Mesendoderm (in vitro differentiated cells): ENCODE measurements at regions not wholly inside any gene's neighbourhood (a gene's known extent, or its start where the extent isn't known, plus 50 kb on each side); places are given as distances from the start of the nearest gene placed in this dataset.

ENCODE experiments used
- DNase-seq: peaks from one replicate; pipeline ENCODE4 v3.0.0; 2013
- H2AK5ac ChIP-seq: 2 replicates; pipeline ENCODE4 v1.6.1; 2013; ENCODE audit warnings: low read length, inconsistent platforms
- H2BK120ac ChIP-seq: 2 replicates; pipeline ENCODE4 v1.6.1; 2013; ENCODE audit warnings: low read depth, mild to moderate bottlenecking, low read length, moderate library complexity, mixed read lengths
- H2BK15ac ChIP-seq: replicated peaks from 2 replicates; pipeline ENCODE4 v1.6.1; 2013; ENCODE audit warnings: low read depth, mild to moderate bottlenecking, moderate library complexity
- H2BK5ac ChIP-seq: 2 replicates; pipeline ENCODE4 v1.6.1; 2013; ENCODE audit warnings: low read length, inconsistent platforms
- H3K18ac ChIP-seq: 2 replicates; pipeline ENCODE4 v1.6.1; 2013; ENCODE audit warnings: mild to moderate bottlenecking, low read length, mixed read lengths
- H3K23ac ChIP-seq: one replicate; pipeline ENCODE4 v1.6.1; 2013; ENCODE audit warnings: low read length
- H3K27ac ChIP-seq: 2 replicates; pipeline ENCODE4 v1.5.1; 2013; ENCODE audit warnings: low read depth, mild to moderate bottlenecking, inconsistent platforms, low read length, moderate library complexity
- H3K27me3 ChIP-seq: 2 replicates; pipeline ENCODE4 v1.6.1; 2013; ENCODE audit warnings: low read length, control low read depth, mild to moderate bottlenecking, inconsistent platforms; ENCODE audit not compliant: insufficient read depth, poor library complexity
- H3K36me3 ChIP-seq: 2 replicates; pipeline ENCODE4 v1.6.1; 2013; ENCODE audit warnings: low read length, inconsistent platforms; ENCODE audit not compliant: control insufficient read depth, insufficient read depth
- H3K4ac ChIP-seq: one replicate; pipeline ENCODE4 v1.6.1; 2013; ENCODE audit warnings: low read depth, mild to moderate bottlenecking, low read length, moderate library complexity
- H3K4me1 ChIP-seq: 2 replicates; pipeline ENCODE4 v1.6.1; 2013; ENCODE audit warnings: low read depth, low read length, inconsistent platforms; ENCODE audit not compliant: control insufficient read depth
- H3K4me2 ChIP-seq: 2 replicates; pipeline ENCODE4 v1.6.1; 2013; ENCODE audit warnings: low read length
- H3K4me3 ChIP-seq: 2 replicates; pipeline ENCODE4 v1.5.1; 2013; ENCODE audit warnings: mild to moderate bottlenecking, low read length
- H3K56ac ChIP-seq: one replicate; pipeline ENCODE4 v1.6.1; 2013; ENCODE audit warnings: low read length
- H3K79me1 ChIP-seq: 2 replicates; pipeline ENCODE4 v1.6.1; 2013; ENCODE audit warnings: low read length, inconsistent platforms
- H3K79me2 ChIP-seq: 2 replicates; pipeline ENCODE4 v1.6.1; 2013; ENCODE audit warnings: mild to moderate bottlenecking, low read length; ENCODE audit not compliant: control insufficient read depth, insufficient read depth
- H3K9ac ChIP-seq: 2 replicates; pipeline ENCODE4 v1.6.1; 2013; ENCODE audit warnings: low read length, inconsistent platforms
- H4K5ac ChIP-seq: one replicate; pipeline ENCODE4 v1.6.1; 2013; ENCODE audit warnings: low read length
- H4K8ac ChIP-seq: one replicate; pipeline ENCODE4 v1.6.1; 2013; ENCODE audit warnings: low read depth, mild to moderate bottlenecking, control low read depth, low read length, moderate library complexity
- WGBS: extraction: QIAGEN DNeasy Blood & Tissue Kit; methylation state at CpG from one replicate; pipeline ENCODE4 v1.1.7; 2013; ENCODE audit warnings: low lambda C conversion rate, missing lambda C conversion rate; ENCODE audit not compliant: insufficient coverage; ENCODE audit errors: extremely low coverage; 5-methylcytosine and 5-hydroxymethylcytosine counted together

GRCh38 chr22:48592931-48593330, 1234.7 kb downstream of the BRD1 start:
- no peak overlapping the region for H2BK5ac ChIP-seq
- H4K8ac ChIP-seq: no peak overlapping the region
- no peak overlapping the region for H3K23ac ChIP-seq
- no peaks in the 10 kb centered on the region for H3K4me1 ChIP-seq
- no peaks in the 10 kb centered on the region for H3K27me3 ChIP-seq
- no peaks in the 10 kb centered on the region for H3K36me3 ChIP-seq
- no peak overlapping the region for H3K27ac ChIP-seq
- no peak overlapping the region for H2BK120ac ChIP-seq
- no peak overlapping the region for H2AK5ac ChIP-seq
- H3K4me3 ChIP-seq: no peak overlapping the region
- no peak overlapping the region for H3K18ac ChIP-seq
- no peak overlapping the region for H4K5ac ChIP-seq
- no peak for DNase-seq
- no peak overlapping the region for H3K4me2 ChIP-seq
- H3K79me2 ChIP-seq: no peaks in the 10 kb centered on the region
- H2BK15ac ChIP-seq: no peak overlapping the region
- no peak overlapping the region for H3K4ac ChIP-seq
- no peaks in the 10 kb centered on the region for H3K79me1 ChIP-seq
- no CpG with 5 or more reads among the region's 17 CpGs for WGBS
- no peak overlapping the region for H3K9ac ChIP-seq
- no peak overlapping the region for H3K56ac ChIP-seq

DNA sequence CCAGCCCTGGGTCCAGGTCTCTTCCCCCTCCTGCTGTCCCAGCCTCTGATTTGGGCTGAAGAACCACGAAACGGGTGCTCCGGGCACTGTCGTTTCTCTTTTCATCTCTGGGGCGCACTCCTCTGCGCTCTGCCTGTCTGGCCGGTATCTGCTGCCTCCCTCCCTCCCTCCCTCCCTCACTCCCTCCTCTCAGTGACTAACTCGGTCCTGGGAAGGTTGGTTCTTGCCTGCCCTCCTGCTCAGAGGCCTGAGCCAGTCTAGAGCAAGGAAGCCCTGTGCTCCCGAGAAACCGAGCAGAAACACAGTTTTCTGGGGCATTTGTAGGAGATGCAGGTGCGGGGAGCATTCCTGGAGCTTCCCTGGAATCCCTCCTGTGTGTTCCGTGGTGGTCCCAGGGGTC, 1235.2 kb downstream of the BRD1 start:
- H2AK5ac ChIP-seq: no peak overlapping the region
- no peak overlapping the region for H2BK15ac ChIP-seq
- H3K27ac ChIP-seq: no peak overlapping the region
- H3K23ac ChIP-seq: no peak overlapping the region
- no peaks in the 10 kb centered on the region for H3K36me3 ChIP-seq
- no peak overlapping the region for H3K4ac ChIP-seq
- DNase-seq: no peak
- no peak overlapping the region for H4K8ac ChIP-seq
- no peaks in the 10 kb centered on the region for H3K4me1 ChIP-seq
- no peak overlapping the region for H4K5ac ChIP-seq
- H3K56ac ChIP-seq: no peak overlapping the region
- no peak overlapping the region for H2BK120ac ChIP-seq
- H3K18ac ChIP-seq: no peak overlapping the region
- H2BK5ac ChIP-seq: no peak overlapping the region
- H3K79me1 ChIP-seq: no peaks in the 10 kb centered on the region
- no peak overlapping the region for H3K9ac ChIP-seq
- no peak overlapping the region for H3K4me3 ChIP-seq
- no peak overlapping the region for H3K4me2 ChIP-seq
- no CpG with 5 or more reads among the region's 12 CpGs for WGBS
- H3K27me3 ChIP-seq: no peaks in the 10 kb centered on the region
- H3K79me2 ChIP-seq: no peaks in the 10 kb centered on the region

GRCh38 chr22:48592066-48592345, 1235.7 kb downstream of the BRD1 start:
- DNase-seq: no peak
- H3K27me3 ChIP-seq: no peaks in the 10 kb centered on the region

DNA sequence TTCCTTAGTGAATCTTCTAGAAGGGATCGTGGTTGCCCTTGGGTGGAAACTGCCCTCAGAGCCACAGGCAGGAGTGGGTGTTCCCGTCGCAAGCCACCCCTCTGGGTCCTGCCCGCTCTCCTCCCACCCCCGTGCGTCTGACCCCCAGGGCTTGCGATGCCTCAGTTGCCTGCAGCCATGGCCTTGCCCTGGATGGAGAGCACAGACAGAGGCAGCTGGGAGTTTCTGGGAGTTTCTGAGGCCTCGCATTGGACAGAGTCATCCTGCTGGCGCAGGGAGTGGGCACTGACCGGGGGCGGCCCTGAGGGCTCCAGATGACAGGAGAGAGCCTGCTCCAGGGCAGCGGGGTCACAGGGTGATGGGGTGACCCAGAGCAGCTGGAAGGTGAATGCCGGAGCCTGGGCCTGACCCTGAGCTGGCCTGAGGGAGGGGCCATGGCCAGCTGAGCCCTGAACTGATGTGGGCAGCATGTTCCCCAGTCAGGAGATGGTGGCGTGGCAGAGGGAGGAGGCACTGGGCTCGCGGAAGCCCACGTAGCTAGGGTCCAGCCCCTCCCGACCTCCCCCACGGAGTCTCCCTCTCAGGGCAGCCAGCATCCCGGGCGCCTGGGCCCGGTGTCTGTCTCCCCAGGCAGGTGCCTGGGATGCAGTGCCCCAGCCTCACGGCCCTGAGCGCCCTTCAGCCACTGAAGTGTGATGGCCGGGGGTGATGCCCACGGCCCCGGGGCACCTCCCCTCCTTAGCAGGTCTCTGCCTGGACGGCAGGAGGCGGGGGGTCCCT, 1236.2 kb downstream of the BRD1 start:
- Histone ChIP-seq H3K23ac (no peak overlapping the region), H2BK15ac (no peak overlapping the region), H3K27ac (no peak overlapping the region), H3K56ac (no peak overlapping the region), H4K8ac (no peak overlapping the region), H4K5ac (no peak overlapping the region), H3K79me1 (no peaks in the 10 kb centered on the region), H3K9ac (no peak overlapping the region), H3K4me1 (no peaks in the 10 kb centered on the region), H3K4me3 (no peak overlapping the region), H3K36me3 (no peaks in the 10 kb centered on the region), H2BK120ac (no peak overlapping the region), H3K4me2 (no peak overlapping the region), H3K18ac (no peak overlapping the region), H3K79me2 (no peaks in the 10 kb centered on the region), H3K4ac (no peak overlapping the region), H2AK5ac (no peak overlapping the region), H2BK5ac (no peak overlapping the region), H3K27me3 (no peaks in the 10 kb centered on the region)
- no peak for DNase-seq
- WGBS: no CpG with 5 or more reads among the region's 29 CpGs

More at GRCh38 chr22:48592066-48592345, 1235.7 kb downstream of the BRD1 start:
- Histone ChIP-seq H3K4ac (no peak overlapping the region), H4K8ac (no peak overlapping the region), H3K23ac (no peak overlapping the region), H4K5ac (no peak overlapping the region), H3K18ac (no peak overlapping the region), H2BK5ac (no peak overlapping the region), H2AK5ac (no peak overlapping the region), H3K56ac (no peak overlapping the region), H2BK15ac (no peak overlapping the region), H3K79me2 (no peaks in the 10 kb centered on the region), H3K4me1 (no peaks in the 10 kb centered on the region), H2BK120ac (no peak overlapping the region), H3K79me1 (no peaks in the 10 kb centered on the region), H3K27ac (no peak overlapping the region), H3K4me3 (no peak overlapping the region), H3K36me3 (no peaks in the 10 kb centered on the region), H3K4me2 (no peak overlapping the region), H3K9ac (no peak overlapping the region)
- WGBS: no CpG with 5 or more reads among the region's 3 CpGs

- Histone ChIP-seq H2BK5ac (no peak overlapping the region), H2AK5ac (no peak overlapping the region), H4K8ac (no peak overlapping the region), H3K9ac (no peak overlapping the region), H3K79me2 (no peaks in the 10 kb centered on the region), H3K4me2 (no peak overlapping the region), H3K23ac (no peak overlapping the region), H3K4me1 (no peaks in the 10 kb centered on the region), H3K18ac (no peak overlapping the region), H3K36me3 (no peaks in the 10 kb centered on the region), H3K27ac (no peak overlapping the region), H2BK120ac (no peak overlapping the region), H2BK15ac (no peak overlapping the region), H3K4ac (no peak overlapping the region), H3K27me3 (no peaks in the 10 kb centered on the region), H3K56ac (no peak overlapping the region), H3K4me3 (no peak overlapping the region), H3K79me1 (peaks cover 9% of the 10 kb centered on the region), H4K5ac (no peak overlapping the region)
- DNase-seq: no peak
- no CpG with 5 or more reads among the region's 19 CpGs for WGBS
These were observed 1237.8 kb downstream of the BRD1 start for GRCh38 chr22:48589901-48590300.

DNA sequence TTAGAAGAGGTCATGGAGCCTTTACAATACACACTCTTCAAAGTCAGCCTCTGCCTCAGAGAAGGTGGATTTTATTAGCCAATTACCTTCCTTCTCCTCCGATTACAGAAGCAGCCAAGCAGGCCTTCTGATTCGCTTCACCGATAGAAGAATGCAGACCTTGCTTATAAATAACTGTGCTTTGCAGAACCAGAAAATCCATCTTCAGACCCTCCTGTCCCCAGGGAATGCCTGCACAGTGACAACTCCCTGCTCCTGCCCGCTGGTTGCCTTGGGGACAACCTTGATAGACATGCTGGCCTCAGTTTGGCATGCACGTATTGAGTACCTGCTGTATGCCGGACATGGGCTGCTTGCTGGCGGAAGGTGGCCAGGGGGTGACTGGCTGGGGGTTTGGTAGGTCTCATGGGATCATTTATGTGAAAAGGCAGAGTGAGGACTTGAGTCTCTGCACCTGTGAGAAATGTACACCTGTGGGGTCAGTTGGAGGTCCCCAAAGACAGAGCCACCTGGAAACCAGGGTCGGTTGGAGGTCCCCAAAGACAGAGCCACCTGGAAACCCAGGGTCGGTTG, 1238.7 kb downstream of the BRD1 start:
- no peak for DNase-seq
- Histone ChIP-seq H4K8ac (no peak overlapping the region), H3K4me3 (no peak overlapping the region), H3K4me1 (no peaks in the 10 kb centered on the region), H3K4ac (no peak overlapping the region), H3K27ac (no peak overlapping the region), H2AK5ac (no peak overlapping the region), H4K5ac (no peak overlapping the region), H3K56ac (no peak overlapping the region), H3K36me3 (no peaks in the 10 kb centered on the region), H3K79me2 (peaks cover 2% of the 10 kb centered on the region), H3K4me2 (no peak overlapping the region), H3K23ac (no peak overlapping the region), H3K27me3 (no peaks in the 10 kb centered on the region), H3K18ac (no peak overlapping the region), H3K79me1 (peaks cover 15% of the 10 kb centered on the region), H2BK120ac (no peak overlapping the region), H2BK15ac (no peak overlapping the region), H3K9ac (no peak overlapping the region), H2BK5ac (no peak overlapping the region)
- no CpG with 5 or more reads among the region's 9 CpGs for WGBS
